Stimulated activated CD8-positive, alpha-beta memory T cell treated with anti-CD3 and anti-CD28 coated beads, Interleukin-15, amount 100 ng/mL, for 24 hours (primary cell): ENCODE measurements at regions not wholly inside any gene's neighbourhood (a gene's known extent, or its start where the extent isn't known, plus 50 kb on each side); places are given as distances from the start of the nearest gene placed in this dataset.

Experiments used
- DNase-seq: peaks from one replicate; pipeline ENCODE4 v3.0.0-alpha.2; 2020; ENCODE audit warnings: low read depth

- no peak for DNase-seq
Measured at GRCh38 chr9:131809941-131810344, 70.1 kb upstream of the RAPGEF1 start.

GRCh38 chr9:131808291-131808690, 68.4 kb upstream of the RAPGEF1 start:
- no peak for DNase-seq

- DNase-seq, result no peak
Measured at GRCh38 chr9:131807144-131807983, 67.5 kb upstream of the RAPGEF1 start.

GRCh38 chr9:131805803-131806202, 65.9 kb upstream of the RAPGEF1 start:
- no peak for DNase-seq

GRCh38 chr9:131804826-131805225, 65.0 kb upstream of the RAPGEF1 start:
- DNase-seq, result no peak

GRCh38 chr9:131803758-131804411, 64.0 kb upstream of the RAPGEF1 start:
- no peak for DNase-seq

GRCh38 chr9:131801810-131802209, 61.9 kb upstream of the RAPGEF1 start:
- no peak for DNase-seq

GRCh38 chr9:131800843-131801242, 61.0 kb upstream of the RAPGEF1 start:
- DNase-seq, result no peak

GRCh38 chr9:131800366-131800765, 60.5 kb upstream of the RAPGEF1 start:
- DNase-seq, result no peak

GRCh38 chr9:131799177-131799823, 59.4 kb upstream of the RAPGEF1 start:
- DNase-seq, result peak; percentile 30

GRCh38 chr9:131798246-131798645, 58.4 kb upstream of the RAPGEF1 start:
- DNase-seq, result no peak

- DNase-seq, result no peak
Measured at GRCh38 chr9:131794393-131794792, 54.5 kb upstream of the RAPGEF1 start.

- DNase-seq, result no peak
Measured at GRCh38 chr9:131791542-131792254, 51.8 kb upstream of the RAPGEF1 start.
